Left lobe of liver (tissue), 2 donors: ENCODE measurements at regions not wholly inside any gene's neighbourhood (a gene's known extent, or its start where the extent isn't known, plus 50 kb on each side); places are given as distances from the start of the nearest gene placed in this dataset.

Experiments
- ATAC-seq: fragments of 200-7000 bp; cut with Tn5 transposase; one replicate; pipeline ENCODE4 v1.9.1; 2020; ENCODE audit warnings: mild to moderate bottlenecking, moderate library complexity
- DNase-seq: peaks from one replicate; pipeline ENCODE4 v3.0.0-alpha.2; 2020; ENCODE audit warnings: low spot score
- donor health status: DM: no; HTN: no; CAD: no; lungs with moderate emphysema.
- donor health status: DM: no; HTN: yes; CAD: no.

- DNase-seq (no peak), ATAC-seq (no peak)
These were observed 136.6 kb upstream of the FRY start for GRCh38 chr13:31894931-31895330.

- DNase-seq (no peak), ATAC-seq (no peak)
These were observed 135.9 kb upstream of the FRY start for GRCh38 chr13:31895691-31896090.

- no peak for ATAC-seq
- no peak for DNase-seq
These were observed 135.1 kb upstream of the FRY start for GRCh38 chr13:31896427-31896826.

DNA sequence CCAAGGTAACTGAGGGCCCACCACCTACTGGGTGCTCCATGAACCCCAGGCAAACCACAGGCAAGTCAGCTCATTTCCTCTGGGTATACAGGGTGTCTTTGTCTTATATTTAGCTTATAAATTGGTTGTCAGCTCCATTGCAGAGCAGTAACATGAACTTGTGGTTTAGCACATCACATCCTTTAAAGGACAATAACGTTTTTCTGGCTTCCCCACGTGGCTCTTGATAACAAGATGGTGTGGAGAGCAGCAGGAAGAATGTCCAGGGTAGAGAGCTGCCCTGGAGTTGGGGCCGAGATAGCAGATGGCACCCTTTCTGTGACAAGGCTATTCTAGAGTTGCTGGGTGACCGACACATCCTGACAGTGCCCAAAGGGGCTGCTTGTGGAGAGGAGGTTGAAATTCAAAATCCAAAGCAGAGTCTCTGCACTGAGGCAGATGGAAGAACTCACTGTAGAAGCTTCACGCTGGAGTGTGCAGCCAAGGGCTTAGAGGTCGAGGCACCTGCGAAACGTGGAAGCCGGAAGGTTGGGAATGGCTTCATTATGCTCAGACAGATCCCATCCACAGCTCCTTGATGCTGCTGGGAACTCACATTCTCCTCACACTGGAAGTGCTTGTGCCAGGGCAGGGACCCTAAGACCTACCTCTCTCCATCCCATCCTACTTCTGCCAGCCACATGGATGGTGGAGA, 133.0 kb upstream of the FRY start:
- ATAC-seq: no peak
- no peak for DNase-seq

DNA sequence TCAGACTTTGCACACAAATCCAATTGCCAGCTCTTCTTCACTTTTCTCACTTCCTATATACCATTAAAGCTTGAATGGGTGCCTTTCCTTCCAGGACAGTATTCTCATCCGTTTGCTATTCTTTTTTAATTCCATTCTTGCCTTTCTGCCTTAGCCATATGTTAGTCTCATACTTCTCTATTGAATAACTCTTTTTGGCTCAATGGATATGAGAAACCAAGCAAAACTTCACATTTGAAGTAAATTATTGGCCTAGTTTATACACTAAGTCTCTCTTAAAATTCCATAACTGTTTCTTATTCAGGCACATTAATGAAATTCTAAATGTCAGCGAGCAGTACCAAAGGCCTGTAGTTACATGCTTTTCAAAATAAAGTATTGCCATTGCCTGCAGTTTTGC, 129.6 kb upstream of the FRY start:
- DNase-seq (no peak), ATAC-seq (no peak)

DNA sequence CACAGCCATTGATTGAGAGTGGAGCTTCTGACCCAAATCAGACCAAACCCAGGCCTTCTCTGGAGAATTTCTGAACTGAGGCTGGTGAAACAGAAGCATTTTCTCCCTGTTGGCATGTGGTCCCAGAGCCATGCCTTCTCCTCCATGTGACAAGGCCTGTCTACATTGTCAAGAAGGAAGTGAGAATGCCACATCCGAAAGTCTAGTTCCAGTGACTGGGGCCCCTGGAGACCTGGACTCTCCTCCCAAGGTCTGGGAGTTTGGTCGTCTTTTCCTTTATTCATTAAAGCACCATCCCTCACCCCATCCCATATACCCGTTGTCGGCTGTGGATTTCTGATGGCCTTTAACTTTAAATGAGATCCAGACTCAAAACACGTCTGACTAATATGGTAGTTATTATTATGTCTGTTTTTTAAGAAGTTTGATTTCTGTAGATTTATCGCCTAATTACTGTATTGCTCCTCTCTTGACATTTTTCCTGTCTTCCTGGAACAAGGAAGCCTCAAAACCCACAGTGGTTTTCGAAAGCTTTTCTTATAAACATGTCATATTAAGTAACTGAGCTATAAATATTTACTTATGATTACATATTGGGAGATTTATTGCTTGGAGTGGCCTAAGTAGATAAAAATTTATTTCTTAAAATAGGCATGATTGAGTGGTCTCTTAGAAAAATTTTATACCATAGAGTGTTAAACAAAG, 128.3 kb upstream of the FRY start:
- peak; percentile 13 for ATAC-seq

GRCh38 chr13:31904941-31905824, 126.4 kb upstream of the FRY start:
- no peak for ATAC-seq
- DNase-seq: no peak

More for the DNA sequence above, 128.3 kb upstream of the FRY start:
- DNase-seq: no peak

DNA sequence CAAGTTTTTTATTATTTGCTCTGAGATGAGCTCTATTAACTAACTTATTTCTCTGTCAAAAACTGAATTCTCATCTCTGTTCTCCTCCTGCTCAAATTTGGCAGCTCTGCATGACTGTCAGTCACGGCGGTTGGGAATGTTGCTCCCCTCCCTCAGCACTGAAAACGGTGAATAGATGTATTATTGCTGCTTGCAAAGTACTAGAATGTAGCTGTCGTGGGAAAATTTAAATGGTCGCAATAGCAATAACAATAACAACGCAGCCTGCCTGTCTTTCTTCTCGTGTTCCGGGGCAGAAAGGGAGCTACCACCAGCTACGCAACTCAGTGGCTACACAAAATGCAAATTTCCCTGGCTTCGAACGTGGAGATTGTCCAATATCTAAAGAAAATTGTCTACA, 125.6 kb upstream of the FRY start:
- ATAC-seq (no peak), DNase-seq (no peak)

DNA sequence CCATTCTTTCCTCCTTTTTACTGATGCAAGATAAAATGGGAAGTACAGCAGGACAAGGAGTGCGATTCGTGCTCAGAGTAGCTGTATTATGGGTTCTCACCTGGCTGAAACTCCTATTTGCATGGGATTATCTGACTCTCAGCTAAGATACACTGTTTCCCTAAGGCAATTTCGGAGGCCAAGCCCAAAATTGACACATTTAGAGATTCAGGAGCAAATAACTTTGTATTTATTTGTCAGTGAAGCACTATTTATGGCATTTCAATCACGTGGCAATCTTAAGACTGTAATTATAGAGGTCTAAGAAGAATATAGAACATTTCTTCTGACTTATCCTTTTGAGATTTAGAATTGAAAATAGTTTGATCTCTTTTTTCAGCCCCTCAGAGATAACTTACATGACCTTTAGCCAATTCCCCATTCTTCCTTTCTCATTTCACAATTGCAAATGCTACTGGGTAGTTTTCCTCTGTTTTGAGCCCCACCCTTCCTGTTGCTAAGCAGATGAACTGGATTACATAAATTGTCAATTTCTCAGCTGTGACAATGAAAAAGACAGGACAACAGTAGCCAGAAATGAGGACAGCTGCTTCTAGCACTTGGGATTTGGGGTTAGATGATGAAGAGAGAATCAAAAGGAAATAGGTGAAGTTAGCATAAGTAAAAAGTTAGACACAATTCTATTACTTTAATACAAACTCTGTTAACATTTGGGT, 122.7 kb upstream of the FRY start:
- DNase-seq (no peak), ATAC-seq (peak; percentile 9)

GRCh38 chr13:31909864-31910551, 121.6 kb upstream of the FRY start:
- peak; percentile 90 for ATAC-seq
- DNase-seq: peak; percentile 54

DNA sequence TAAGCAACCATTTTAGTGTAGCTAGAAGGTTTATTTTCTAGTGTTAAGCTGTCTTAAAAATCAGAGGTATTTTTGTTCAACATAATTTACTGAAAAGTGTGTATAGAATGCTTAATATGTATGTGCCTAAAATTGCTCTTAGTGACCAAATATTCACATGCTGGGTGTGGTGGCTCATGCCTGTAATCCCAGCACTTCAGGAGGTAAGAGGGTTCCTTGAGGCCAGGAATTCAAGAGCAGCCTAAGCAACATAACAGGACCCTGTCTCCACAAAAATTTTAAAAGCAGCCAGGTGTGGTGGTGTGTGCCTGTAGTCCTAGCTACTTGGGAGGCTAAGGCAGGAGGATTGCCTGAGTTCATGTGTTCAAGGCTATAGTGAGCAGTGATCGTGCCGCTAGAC, 120.9 kb upstream of the FRY start:
- DNase-seq (no peak), ATAC-seq (no peak)

- peak; percentile 56 for ATAC-seq
These were observed 118.8 kb upstream of the FRY start for GRCh38 chr13:31912647-31913401.

DNA sequence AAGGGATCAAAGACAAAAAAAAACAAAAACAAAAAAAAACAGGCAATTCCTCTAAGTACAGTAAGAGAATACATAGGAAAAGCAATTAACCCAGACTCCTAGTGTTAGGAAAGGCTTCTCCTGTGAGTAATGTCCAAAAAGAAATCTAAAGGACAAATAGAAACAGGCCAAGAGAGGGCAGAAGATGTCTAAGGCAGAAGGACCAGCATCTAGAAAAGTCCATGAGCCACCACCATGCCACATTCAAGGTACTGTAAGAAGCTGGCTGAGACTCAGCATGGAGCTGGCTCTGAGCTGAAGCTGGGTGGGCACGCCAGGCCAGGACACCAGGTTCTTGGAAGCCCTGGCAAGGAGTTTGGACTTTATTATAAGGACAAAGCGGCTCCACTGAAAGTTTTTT, 118.1 kb upstream of the FRY start:
- ATAC-seq (peak; percentile 43), DNase-seq (no peak)

More at GRCh38 chr13:31912647-31913401, 118.8 kb upstream of the FRY start:
- no peak for DNase-seq

GRCh38 chr13:31914843-31915242, 116.7 kb upstream of the FRY start:
- ATAC-seq: no peak
- DNase-seq: no peak

GRCh38 chr13:31918707-31919106, 112.9 kb upstream of the FRY start:
- ATAC-seq (no peak), DNase-seq (no peak)

GRCh38 chr13:31919241-31919640, 112.3 kb upstream of the FRY start:
- DNase-seq: no peak
- no peak for ATAC-seq

DNA sequence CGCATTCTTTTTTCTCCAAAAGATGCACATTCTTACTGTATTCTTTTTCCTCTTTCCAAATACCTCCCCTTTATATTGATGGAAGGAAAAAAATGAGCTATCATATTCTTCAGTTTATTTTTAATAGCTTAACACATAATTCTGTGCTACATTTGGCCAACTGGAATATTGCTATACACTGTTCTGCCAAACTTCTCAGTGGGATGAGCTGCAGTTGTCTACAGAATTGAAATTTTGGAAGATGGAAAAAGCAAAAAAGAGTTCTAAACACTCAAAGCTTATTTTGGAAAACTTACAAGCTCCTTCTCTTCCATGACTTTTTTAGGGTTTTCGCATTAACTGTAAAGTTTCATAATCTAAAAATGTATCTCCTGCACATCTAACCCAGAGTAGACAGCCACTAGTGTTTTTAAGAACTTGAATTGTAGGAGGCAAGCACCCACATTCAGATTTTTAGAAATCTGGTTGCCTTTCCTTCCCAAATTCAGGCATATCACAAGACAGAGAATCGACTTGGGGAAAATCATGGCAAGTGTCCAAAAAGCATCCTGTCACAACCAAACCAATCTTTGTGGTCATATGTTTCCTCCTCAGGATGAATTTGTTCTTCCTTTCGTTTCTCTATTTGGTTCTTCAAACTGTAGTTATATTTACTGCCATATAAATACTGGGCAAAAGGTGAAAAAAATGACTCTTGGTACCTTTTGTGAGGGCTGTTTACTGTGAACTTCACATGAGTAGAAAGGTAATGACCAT, 111.4 kb upstream of the FRY start:
- no peak for ATAC-seq
- no peak for DNase-seq

DNA sequence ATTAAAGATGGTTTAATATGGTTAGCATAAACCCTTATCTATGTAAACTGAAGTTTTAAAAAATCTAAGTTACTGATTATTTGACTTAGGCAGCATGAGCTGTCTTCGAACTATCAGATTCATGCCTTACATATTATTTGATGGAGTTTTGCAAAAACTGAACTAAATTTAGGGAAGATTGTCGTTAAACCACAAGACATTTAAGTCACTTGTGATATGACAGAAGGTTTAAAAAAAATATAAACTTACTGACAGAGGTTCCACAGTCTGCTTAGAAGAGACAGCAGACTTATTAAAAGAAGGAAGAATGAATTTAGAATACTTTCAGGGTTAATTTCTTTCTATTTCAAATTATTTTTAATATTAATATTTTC, 110.9 kb upstream of the FRY start:
- DNase-seq: no peak
- no peak for ATAC-seq

DNA sequence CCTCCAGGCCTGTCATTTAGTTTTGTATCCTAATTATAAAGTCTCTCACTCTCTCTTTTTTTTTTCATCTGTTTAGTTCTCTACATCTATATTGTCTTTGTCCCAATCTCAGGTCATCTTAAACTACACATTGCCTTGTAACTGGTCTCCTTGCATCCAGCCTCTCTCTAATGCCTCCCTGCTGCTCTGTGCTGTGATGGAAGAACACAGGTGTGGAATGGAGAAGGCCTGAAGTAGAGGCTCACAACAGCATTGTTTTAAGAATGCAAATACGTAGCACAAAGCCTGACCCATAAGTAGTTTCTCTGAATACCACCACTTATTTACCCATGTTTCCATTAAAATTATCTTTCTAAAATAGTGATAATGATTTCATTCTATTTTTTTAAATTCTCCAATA, 108.8 kb upstream of the FRY start:
- no peak for ATAC-seq
- DNase-seq: no peak
